ENCODE measurements at regions not wholly inside any gene's neighbourhood (a gene's known extent, or its start where the extent isn't known, plus 50 kb on each side); places are given as distances from the start of the nearest gene placed in this dataset.

GRCh38 chr12:29039013-29039412 lies 110.1 kb upstream of the FAR2 start:
- TF ChIP-seq CTCF (IDR thresholded peaks at IDR 0.05) (no peak), POLR2A (IDR thresholded peaks at IDR 0.05) (no peak)

All from right lobe of liver (tissue), 4 donors.